EL (cell line): ENCODE measurements at regions not wholly inside any gene's neighbourhood (a gene's known extent, or its start where the extent isn't known, plus 50 kb on each side); places are given as distances from the start of the nearest gene placed in this dataset.

Source experiments
- DNase-seq: peaks from one replicate; pipeline ENCODE4 v3.0.0-alpha.2; 2016

- no peak for DNase-seq
Observed at GRCh38 chr2:217436386-217436785, 566.4 kb downstream of the TNS1 start.

DNA sequence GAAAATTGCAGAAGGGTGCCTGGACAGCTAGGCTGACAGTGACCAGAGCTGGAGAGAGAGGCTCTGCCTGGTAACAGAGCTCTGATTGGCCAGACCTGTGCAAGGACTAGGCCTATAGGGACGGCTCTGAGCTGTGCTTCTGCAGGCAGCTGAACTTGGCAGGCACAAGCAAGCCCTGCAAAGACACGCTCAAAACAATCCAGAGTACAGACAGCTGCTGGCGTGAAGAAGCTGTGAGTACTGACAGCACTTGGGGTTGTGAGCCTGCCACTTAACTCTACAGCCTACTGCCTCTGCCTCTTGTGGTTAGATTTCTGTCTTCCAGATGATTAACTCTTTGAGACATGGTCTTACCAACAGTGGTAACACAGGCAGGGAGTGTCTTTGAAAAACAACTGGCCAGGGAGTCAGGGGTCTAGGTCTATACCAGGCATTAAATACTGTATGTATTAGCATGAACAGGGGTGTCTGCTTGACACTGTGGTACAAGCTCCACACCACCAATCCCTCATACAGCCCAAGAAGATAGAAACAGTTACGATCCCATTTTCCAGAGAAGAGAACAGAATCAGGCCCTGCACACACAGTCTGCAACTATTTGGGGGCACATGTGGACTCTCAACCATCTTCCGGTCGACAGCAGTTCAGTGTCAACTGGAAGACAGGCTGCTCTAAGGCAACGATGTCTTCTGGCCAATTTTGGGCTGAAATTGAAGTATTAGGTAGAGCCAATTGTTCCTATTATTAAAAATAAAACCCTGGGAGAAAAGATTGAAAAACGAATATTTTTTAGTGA is 568.4 kb downstream of the TNS1 start:
- DNase-seq = peak; percentile 89

DNA sequence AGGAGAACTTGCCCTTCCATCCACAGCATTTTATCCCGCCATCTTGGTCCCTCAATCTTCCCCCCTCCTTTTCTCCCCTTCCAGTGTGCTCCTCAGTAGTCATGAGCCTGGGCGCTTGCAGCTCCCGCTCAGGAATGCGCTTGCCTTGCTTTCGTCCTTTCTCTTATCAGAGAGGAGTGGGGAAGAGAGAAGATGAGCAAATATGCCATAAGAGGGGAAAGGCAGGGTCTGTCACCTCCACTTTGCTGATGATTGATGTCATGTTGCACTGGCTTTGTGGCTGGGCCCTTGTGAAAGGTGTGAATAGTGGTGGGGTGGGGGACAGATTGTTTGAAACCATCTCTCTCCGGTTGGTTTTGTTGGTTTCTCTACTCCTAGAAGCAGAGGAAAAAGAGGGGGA is 569.3 kb downstream of the TNS1 start:
- DNase-seq = no peak

- DNase-seq = no peak
Observed at GRCh38 chr2:217431577-217432269, 571.1 kb downstream of the TNS1 start.

DNA sequence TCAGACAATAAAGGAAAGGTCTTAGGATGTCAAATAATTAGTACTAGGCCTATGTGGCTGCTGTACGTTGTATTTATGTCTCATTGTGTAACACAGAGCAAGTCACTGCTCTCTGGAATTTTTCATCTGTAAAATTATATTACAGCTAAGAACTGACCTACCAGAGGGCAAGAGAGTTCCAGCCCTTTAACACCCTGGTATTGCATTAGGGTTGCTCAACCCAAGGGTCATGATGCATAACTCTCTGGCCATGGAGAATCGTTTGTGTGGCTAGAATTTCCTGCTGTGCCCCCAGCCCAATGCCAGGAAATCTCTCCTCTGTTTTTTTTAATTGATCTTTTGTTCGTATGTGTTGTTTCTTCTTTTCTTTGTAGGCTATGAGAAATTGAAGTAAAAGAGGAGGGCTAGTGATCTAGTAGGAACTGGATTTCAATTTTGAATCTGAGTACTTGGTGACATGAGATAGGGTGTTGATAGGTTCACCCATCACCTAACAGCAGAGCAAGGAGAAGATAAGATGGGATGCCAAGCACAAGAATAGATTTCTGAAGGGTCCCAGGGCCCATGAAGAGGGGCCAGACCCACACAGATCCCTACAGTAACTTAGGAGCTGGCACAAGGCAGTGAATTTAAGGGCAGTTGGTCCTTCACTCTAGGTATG is 571.2 kb upstream of the TNP1 start:
- DNase-seq = peak; percentile 27

DNA sequence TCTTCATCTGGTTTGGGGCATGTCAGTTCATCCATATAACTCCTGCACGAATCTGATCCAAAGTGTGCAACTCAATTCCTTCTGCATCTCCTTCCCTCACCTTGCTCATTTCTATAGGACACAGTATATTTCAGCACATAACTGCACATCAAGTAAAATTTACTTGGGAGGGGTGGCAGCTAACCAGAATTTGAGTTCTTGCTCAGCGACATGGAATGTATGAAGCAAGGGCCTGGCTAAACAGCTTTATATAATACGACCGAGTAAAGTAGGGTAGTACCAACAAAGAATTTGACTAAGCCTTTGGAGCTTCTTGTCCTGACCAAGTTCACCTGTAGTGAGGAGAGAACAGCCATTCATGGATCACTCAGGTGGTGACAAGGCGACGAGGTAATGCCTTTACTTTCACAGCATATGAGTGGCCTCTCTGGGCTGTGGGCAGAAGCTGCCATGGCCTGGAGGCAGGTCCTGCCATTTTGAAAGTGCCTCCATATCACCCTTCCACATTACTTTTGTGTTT is 570.2 kb upstream of the TNP1 start:
- DNase-seq = peak; percentile 6

DNA sequence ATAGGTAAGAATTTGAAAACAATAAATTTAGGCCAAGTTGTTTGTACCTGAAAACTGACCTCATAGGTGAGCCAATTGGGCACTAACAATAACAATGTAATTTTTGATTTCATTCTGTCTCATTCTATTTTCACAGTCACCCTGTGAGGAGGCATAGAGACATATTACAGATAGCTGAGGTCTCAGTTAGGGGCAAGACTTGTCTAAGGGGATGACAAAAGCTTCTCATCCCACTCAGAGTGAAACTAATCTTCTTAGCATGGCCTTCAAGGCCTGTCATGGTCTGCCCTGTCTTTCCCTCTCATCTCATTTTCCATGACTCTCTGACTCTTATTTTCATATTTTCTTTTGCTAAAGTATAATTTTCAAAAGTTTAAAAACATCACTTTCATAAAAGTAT is 562.0 kb upstream of the TNP1 start:
- DNase-seq = no peak

- no peak for DNase-seq
Observed at GRCh38 chr2:217420854-217421253, 561.0 kb upstream of the TNP1 start.

- DNase-seq = no peak
Observed at GRCh38 chr2:217419055-217419671, 559.3 kb upstream of the TNP1 start.

DNA sequence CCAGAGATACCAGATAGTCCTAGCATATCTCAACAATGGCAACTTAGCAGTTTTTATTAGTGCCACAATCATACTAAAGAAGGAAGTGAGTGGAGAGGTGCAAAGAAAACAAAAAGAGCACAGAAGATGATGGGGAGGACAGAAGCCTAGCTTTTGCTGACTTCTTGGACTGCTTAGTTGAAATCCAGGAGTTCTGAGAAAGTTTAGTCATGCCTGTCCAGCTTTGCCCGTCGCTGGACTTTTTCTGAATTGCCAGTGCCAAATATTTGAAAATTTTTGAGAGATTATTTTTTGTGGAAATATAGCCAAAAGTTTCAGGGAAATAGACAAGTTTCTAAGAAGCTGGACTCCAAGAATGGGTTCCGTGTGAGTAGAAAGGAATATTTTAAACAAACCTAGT is 558.7 kb upstream of the TNP1 start:
- DNase-seq = no peak

DNA sequence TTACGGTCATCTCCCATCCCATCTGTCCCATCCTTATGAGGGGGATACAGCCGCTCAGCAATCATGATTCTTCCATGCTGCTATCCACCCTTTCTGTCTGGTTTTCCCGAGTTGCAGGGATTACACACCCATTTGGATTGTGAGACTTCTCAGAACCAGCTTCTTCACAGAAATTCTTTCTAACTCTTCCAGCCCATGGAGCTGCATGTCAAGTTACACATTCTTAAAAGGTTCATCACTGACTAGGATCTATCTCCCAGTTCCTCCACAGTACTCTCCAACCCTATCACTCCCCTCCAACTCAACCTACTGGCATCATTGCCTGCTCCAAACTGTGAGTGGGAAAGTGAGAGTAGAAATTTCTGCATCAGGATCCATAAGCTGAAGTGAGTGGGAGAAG is 558.2 kb upstream of the TNP1 start:
- DNase-seq = peak; percentile 82

DNA sequence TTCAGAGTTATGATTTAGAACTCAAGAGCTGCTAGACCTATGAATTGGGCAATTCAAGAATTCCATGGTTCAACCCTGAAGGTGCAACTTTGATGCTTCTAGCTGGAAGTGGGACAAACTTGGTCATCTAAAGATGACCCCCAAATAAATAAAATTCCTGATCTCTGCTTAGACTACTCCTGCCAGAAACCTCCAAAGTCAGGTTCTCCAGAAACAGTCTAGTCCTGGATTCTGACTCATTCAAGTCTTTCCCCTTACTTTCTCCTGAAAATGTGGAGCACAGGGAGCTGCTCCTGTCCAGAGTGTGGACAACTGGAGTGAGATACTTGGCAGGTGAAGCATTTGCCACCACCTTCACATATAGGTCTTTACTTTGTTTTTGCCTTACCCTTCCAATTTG is 557.7 kb upstream of the TNP1 start:
- DNase-seq = peak; percentile 25

DNA sequence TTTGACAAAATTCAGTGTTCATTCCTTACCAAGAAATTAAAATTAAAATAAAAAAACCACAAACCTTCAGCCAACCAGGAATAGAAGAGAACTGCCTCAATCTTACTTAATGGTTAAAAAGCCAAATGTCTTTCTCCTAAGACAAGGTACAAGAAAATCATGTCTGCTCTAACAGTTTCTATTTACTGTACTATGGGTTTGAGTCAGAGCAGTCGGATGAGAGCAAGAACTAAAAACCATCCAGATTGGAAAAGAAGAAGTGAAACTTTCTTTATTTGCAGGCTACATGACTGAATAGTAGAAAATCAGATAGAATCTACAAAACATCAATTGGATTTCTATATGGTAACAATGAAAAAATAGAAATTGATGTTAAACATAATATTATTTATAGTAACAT is 555.5 kb upstream of the TNP1 start:
- DNase-seq = no peak

- no peak for DNase-seq
Observed at GRCh38 chr2:217414429-217414828, 554.6 kb upstream of the TNP1 start.

DNA sequence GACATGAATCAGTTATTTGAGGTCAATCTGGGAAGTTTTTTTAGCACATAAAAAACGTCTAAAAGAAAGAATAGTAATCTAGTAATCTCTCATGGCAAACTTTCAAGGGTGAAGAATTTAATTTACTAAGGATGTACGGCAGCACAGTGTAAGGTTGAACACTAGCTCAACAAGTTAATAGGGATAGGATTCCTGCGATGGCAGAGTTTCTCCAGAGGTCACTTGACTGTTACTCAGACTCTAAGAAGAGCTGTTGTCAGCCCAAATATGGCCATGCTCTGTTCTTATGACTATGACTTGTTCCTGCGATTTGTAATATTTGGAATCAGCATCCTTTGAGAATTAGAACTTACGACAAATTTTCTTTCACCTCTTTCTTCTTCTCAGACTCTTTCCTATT is 553.3 kb upstream of the TNP1 start:
- DNase-seq = peak; percentile 50

- DNase-seq = peak; percentile 69
Observed at GRCh38 chr2:217412721-217413120, 552.9 kb upstream of the TNP1 start.

DNA sequence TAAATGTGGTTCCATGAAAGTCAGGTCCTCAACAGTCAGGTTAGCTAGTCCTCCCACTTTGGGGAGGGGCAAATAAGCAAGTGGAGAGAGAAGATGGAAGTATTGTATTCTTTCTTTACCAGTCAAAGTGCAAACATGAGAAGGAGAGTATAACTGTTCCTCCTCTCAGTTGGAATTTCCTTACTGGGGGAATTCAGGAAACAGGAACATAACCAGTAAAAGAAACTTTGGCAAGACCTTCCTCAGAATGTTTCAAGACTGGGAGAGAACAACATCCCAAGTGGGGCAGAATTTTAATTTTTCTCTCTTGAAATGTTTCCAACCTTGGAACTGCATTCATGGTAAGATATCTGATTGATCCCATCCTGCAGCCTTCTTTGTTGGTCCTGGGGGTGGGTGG is 552.4 kb upstream of the TNP1 start:
- DNase-seq = no peak

- DNase-seq = no peak
Observed at GRCh38 chr2:217410681-217410960, 550.8 kb upstream of the TNP1 start.

- no peak for DNase-seq
Observed at GRCh38 chr2:217409949-217410680, 550.3 kb upstream of the TNP1 start.

GRCh38 chr2:217407362-217407761 is 547.5 kb upstream of the TNP1 start:
- no peak for DNase-seq

DNA sequence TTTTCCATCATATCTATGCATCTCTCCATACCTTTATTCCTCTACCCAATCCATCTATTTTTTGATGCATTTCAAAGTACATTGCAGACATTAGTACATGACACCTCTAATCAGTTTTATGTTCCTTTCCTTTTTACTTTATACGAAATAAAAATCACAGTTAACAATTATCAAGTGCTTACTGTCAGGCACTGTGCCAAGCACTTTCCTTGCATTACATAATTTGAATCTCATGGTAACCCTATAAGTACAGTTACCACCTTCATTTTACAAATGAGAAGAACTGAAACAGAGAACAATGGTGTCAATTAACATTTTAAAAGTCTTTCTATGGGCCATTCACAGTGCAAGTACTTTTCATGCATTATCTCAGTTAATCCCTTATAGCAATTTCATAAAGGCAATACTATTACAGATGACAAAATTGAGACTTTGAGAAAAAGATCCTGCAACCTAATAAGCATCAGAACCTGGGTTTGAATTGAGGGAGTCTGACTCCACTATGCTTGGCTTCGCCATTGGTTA is 544.4 kb upstream of the TNP1 start:
- no peak for DNase-seq

GRCh38 chr2:217402761-217403383 is 543.0 kb upstream of the TNP1 start:
- no peak for DNase-seq
